UCSD-AML1 (cell line): ENCODE measurements at regions not wholly inside any gene's neighbourhood (a gene's known extent, or its start where the extent isn't known, plus 50 kb on each side); places are given as distances from the start of the nearest gene placed in this dataset.

Source experiments
- DNase-seq: peaks from one replicate; lab custom pipeline; 2025; ENCODE audit not compliant: unreplicated experiment; lab: John Stamatoyannopoulos, UW

- DNase-seq = no peak
Observed at GRCh38 chr3:30113906-30114305, 492.5 kb upstream of the TGFBR2 start.

GRCh38 chr3:30114918-30115317 is 491.5 kb upstream of the TGFBR2 start:
- no peak for DNase-seq

- no peak for DNase-seq
Observed at GRCh38 chr3:30122359-30122758, 484.0 kb upstream of the TGFBR2 start.

DNA sequence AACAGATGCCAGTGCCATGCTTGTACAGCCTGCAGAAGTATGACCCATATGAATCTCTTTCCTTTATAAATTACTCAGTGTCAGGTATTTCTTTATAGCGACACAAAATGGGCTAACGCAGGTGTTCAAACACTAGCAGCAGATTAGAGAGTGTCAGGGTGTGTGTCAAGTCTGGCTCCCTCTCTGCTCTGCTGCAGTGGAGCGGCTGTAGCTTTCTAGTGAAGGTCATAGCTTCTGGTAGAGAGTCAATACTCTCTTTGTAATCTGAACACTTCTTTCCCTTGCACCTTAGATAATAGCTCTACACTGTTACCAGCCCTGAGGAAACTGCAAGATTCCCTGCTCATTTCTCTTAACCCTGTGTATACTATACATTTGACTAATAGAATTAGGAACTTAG is 483.2 kb upstream of the TGFBR2 start:
- DNase-seq = no peak

DNA sequence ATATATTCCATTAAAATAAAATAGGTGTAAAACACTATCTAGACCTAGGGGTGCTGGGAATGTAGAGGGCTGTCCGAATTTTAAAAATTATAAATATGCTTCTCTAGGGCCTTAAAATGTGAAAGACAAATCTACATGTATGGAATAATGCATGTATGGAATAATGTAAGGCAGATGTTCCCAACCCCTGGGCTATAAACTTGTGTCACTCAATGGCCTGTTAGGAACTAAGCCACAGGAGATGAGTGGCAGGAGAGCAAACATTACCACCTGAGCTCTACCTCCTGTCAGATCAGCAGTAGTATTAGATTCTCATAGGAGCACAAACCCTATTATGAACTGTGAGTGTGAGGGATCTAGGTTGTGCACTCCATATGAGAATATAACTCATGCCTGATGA is 482.6 kb upstream of the TGFBR2 start:
- DNase-seq = no peak

DNA sequence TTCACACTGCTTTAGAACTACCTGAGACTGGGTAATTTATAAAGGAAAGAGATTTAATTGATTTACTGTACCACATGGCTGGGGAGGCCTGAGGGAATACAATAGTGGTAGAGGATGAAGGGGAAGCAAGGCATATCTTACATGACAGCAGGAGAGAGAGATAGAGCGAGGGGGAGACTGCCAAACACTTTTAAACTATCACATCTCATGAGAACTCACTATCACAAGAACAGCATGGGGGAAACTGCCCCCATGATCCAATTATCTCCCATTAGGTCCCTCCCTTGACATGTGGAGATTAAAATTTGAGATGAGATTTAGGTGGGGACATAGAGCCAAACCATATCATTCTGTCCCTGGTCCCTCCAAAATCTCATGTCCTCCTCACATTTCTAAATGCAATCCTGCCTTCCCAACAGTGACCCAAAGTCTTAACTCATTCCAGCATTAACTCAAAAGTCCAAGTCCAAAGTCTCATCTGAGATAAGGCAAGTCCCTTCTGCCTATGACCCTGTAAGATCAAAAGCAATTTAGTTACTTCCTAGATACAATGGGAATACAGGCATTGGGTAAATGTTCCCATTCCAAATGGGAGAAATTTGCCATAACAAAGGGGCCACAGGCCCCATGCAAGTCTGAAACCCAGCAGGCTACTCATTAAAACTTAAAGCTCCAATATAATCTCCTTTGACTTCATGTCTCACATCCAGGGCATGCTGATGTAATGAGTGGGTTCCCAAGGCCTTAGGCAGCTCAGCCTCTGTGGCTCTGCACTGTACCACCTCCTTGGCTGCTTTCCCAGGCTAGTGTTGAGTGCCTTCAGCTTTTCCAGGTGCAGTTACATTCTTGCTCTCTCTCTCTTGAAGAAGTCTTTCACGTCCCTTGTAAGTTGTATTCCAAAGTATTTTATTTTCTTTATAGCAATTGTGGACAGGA is 481.7 kb upstream of the TGFBR2 start:
- DNase-seq = no peak

GRCh38 chr3:30129765-30130164 is 476.6 kb upstream of the TGFBR2 start:
- DNase-seq = no peak

DNA sequence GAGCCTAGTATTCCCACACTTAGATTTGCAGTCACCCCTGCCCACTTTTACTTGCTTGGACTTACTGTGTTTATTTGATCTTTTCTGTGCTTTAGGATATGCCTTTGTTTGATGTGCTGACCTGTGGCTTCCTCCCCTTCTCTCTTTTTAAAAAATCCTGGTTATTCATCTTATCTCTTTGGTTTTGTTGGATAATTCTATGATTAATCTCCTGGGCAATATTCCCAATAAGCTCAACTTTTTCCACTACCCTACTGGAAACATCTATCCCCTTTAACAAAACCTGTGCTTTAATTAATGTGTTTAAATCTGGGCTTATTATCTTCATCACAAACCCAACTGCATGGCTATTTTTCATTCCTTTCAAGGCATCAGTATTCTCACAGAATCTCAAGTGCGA is 476.0 kb upstream of the TGFBR2 start:
- DNase-seq = no peak

- no peak for DNase-seq
Observed at GRCh38 chr3:30131191-30131590, 475.2 kb upstream of the TGFBR2 start.

- no peak for DNase-seq
Observed at GRCh38 chr3:30135190-30135589, 471.2 kb upstream of the TGFBR2 start.

- no peak for DNase-seq
Observed at GRCh38 chr3:30139283-30139682, 467.1 kb upstream of the TGFBR2 start.

- DNase-seq = no peak
Observed at GRCh38 chr3:30140356-30141075, 465.9 kb upstream of the TGFBR2 start.

DNA sequence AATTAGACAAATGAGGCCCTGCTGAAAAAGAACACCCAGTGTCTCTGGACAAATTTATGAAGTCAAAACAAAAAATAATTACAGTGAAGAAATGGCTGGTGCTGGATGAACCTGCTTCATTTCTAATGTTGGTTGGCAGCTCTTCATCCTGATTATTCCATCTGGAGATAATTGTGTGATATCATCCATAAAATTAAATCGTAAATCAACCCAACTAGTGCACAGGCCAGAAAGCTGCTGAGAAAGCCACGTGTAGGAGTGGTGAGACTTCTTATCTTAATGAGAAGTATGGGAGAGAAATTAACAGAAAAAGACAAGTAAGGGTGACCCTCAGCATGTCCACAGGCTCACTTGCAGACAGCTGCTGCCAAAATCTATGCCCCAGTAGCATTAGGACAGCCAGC is 465.2 kb upstream of the TGFBR2 start:
- no peak for DNase-seq

DNA sequence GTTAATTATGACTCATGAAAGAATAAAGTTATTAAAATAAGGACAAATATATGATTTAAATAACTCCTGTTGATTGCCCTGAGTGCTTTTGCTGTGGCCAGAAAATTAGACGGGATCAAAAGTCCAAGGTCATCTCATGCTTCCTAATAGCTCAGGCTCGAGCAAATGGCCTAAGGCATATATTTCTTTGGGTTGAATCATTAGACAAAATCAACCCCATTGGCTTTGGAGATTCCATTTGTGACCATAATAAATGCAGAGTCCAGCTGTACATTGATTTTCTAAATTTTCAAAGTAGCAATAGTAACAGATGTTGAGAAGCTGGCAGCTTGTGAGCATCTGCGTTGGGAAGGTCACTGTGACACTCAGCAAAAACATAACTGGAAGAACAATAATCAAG is 464.5 kb upstream of the TGFBR2 start:
- no peak for DNase-seq

DNA sequence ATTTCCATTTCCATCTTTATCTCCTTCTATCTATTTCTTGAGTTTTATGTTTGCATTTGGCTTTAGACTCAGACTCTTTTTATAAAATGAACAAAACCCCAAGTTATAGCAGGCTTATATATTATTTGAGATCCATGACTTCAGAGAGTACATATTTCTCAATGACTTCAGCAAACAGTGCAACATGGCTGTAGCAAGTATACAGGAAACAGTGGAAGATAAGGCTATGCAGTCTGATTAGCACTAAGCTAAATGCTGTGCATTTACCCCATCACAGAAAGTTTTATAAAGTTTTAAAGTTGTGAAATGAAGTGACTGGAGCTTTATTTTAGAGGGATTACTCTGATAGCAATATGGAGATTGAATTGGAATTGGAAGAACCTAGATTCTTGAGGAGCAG is 463.5 kb upstream of the TGFBR2 start:
- DNase-seq = no peak

DNA sequence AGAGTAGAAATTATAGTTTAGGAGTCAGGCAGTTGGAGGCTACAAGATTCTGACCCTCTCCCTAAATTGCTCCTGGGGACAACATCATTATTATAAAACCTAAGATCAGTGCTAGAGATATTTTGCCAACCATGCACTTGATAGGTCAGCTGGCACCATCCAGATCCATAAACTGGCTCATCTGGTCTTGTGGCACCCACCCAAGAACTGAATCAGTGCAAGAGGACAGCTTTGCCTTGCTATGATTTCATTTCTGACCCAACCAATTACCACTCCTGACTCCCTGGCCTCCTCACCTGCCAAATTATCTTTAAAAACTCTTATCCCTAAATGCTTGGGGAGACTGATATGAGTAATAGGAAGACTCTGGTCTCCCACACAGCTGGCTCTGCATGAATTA is 461.1 kb upstream of the TGFBR2 start:
- no peak for DNase-seq

- DNase-seq = no peak
Observed at GRCh38 chr3:30146978-30147377, 459.4 kb upstream of the TGFBR2 start.

GRCh38 chr3:30154853-30155252 is 451.5 kb upstream of the TGFBR2 start:
- no peak for DNase-seq

DNA sequence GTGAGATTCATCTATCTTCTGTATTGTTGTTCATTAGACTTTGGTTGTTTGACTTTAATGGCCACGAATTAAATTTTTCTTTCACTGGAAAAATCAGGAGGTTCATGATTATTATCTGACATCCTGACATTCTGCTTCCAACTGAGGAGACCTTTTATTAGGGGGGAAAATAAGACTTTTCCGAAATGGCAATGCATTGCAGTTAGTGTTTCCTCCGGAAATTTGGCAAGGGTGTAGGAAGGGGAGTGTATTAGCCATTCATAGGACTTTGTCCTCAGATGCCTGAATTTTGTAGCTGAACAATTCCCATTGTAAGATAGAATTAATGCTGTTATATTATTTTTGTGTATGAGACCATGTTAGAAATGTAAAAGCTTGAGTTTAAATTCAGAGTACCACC is 450.6 kb upstream of the TGFBR2 start:
- no peak for DNase-seq

GRCh38 chr3:30156586-30157498 is 449.6 kb upstream of the TGFBR2 start:
- no peak for DNase-seq

GRCh38 chr3:30161375-30161774 is 445.0 kb upstream of the TGFBR2 start:
- no peak for DNase-seq
